Thyroid gland (tissue), 4 donors: ENCODE measurements at regions not wholly inside any gene's neighbourhood (a gene's known extent, or its start where the extent isn't known, plus 50 kb on each side); places are given as distances from the start of the nearest gene placed in this dataset.

ENCODE experiments used
- DNase-seq, 2 donors: peaks; one replicate each; pipeline ENCODE4 v3.0.0-alpha.2; 2019
- H3K27ac ChIP-seq, 3 donors: fragments of 200-600 bp; sonication (generic); 1 replicate in 2 of 3; 2 replicates in 1 of 3; pipeline ENCODE4 v1.5.1; 2016 to 2019; ENCODE audit warnings: mild to moderate bottlenecking in 1 of 3, moderate library complexity in 1 of 3
- H3K27me3 ChIP-seq: fragments of 200-600 bp; sonication (generic); one replicate; pipeline ENCODE4 v1.5.1; 2019
- H3K36me3 ChIP-seq, 2 donors: fragments of 200-600 bp; sonication (generic); one replicate each; pipeline ENCODE4 v1.5.1; 2016 to 2019
- H3K4me1 ChIP-seq, 2 donors: fragments of 200-600 bp; sonication (generic); one replicate each; pipeline ENCODE4 v1.5.1; 2017 to 2019
- H3K4me3 ChIP-seq, 3 donors: fragments of 200-600 bp; sonication (generic); replicated peaks in 1 of 3; 1 replicate in 2 of 3; 2 replicates in 1 of 3; pipeline ENCODE4 v1.5.1; 2016; ENCODE audit warnings: mild to moderate bottlenecking in 1 of 3
- H3K9me3 ChIP-seq: fragments of 200-600 bp; sonication (generic); one replicate; pipeline ENCODE4 v1.5.1; 2017
- POLR2A ChIP-seq, 2 donors: fragments of 450-650 bp; IDR thresholded peaks; one replicate each; pipeline ENCODE4 v1.6.1; 2017; ENCODE audit warnings: antibody characterized with exemption in 2 of 2, mild to moderate bottlenecking in 2 of 2, moderate library complexity in 1 of 2
- WGBS, 2 donors: methylation state at CpG; one replicate each; pipeline ENCODE4 v1.1.5; 2017; 5-methylcytosine and 5-hydroxymethylcytosine counted together
- intact Hi-C: fragments of 100-400 bp; cut with DNase I; formaldehyde crosslinking; loops from one replicate; pipeline ENCODE4 v1.15.1; 2023
- TF ChIP-seq, protein P1 (sequence below), 6 experiments: fragments of 200-600 bp in 3 of 6; fragments of 450-650 bp in 3 of 6; sonication (generic) in 3 of 6; IDR thresholded peaks; one replicate each; pipeline ENCODE4 v1.5.1; 2016 to 2019; ENCODE audit warnings: antibody characterized with exemption in 6 of 6, mild to moderate bottlenecking in 2 of 6, inconsistent platforms in 1 of 6, moderate library complexity in 1 of 6

DNA sequence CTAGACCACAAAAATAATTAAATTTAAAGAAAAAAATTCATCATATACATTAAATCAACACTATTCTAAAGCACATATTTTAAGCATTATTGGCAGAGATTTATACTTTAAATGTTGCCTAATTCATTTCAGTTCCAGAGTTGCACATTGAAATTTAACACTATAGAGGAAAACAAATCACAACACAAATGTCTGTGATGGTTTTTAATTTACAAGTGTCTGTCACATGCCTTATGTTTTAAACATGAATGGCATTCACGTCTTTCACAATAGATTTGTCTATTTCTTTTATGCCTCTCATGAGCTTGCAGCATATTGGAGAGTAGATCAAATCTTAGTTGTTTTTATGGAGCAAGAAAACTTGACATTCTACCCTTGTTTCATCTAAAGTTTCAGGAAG, 811.3 kb downstream of the NLGN4X start:
- H3K4me3 ChIP-seq, result no peak overlapping the region
- 62 to 76% methylated on average over 1 of the region's 1 CpG for WGBS, 2 donors
- no peaks in the 10 kb centered on the region for H3K27me3 ChIP-seq
- no peaks in the 10 kb centered on the region for H3K9me3 ChIP-seq
- TF ChIP-seq, protein P1, sequence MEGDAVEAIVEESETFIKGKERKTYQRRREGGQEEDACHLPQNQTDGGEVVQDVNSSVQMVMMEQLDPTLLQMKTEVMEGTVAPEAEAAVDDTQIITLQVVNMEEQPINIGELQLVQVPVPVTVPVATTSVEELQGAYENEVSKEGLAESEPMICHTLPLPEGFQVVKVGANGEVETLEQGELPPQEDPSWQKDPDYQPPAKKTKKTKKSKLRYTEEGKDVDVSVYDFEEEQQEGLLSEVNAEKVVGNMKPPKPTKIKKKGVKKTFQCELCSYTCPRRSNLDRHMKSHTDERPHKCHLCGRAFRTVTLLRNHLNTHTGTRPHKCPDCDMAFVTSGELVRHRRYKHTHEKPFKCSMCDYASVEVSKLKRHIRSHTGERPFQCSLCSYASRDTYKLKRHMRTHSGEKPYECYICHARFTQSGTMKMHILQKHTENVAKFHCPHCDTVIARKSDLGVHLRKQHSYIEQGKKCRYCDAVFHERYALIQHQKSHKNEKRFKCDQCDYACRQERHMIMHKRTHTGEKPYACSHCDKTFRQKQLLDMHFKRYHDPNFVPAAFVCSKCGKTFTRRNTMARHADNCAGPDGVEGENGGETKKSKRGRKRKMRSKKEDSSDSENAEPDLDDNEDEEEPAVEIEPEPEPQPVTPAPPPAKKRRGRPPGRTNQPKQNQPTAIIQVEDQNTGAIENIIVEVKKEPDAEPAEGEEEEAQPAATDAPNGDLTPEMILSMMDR (IDR thresholded peaks at IDR 0.05), result no peak
- TF ChIP-seq POLR2A (IDR thresholded peaks at IDR 0.05), result no peak
- H3K4me1 ChIP-seq, result no peaks in the 10 kb centered on the region
- no peak for DNase-seq
- intact Hi-C loops, result no loop called here
- H3K36me3 ChIP-seq, result no peaks in the 10 kb centered on the region
- H3K27ac ChIP-seq, result no peak overlapping the region

DNA sequence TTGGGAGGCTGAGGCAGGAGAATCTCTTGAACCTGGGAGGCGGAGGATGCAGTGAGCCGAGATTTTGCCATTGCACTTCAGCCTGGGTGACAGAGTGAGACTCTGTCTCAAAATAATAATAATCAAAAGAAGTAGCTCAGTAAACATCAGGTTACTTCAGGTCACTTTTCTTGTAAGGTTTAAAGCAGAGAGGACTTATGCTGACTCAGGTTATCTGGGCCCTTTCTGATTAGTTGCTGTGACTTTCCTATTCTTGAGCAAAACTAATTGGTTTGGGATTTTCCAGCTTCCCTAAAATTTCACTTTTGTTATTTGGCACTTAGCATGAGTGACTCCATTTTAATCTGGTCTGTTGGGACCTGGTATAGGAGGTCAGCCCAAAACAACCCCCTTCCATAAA, 812.9 kb downstream of the NLGN4X start:
- Histone ChIP-seq H3K4me3 (no peak overlapping the region), H3K4me1 (no peaks in the 10 kb centered on the region), H3K9me3 (no peaks in the 10 kb centered on the region), H3K27ac (no peak overlapping the region), H3K27me3 (no peaks in the 10 kb centered on the region), H3K36me3 (no peaks in the 10 kb centered on the region)
- 89 to 90% methylated on average over 2 of the region's 2 CpGs for WGBS, 2 donors
- TF ChIP-seq, protein P1 (IDR thresholded peaks at IDR 0.05), result no peak
- TF ChIP-seq POLR2A (IDR thresholded peaks at IDR 0.05), result no peak
- DNase-seq, result no peak
- intact Hi-C loops, result no loop called here

DNA sequence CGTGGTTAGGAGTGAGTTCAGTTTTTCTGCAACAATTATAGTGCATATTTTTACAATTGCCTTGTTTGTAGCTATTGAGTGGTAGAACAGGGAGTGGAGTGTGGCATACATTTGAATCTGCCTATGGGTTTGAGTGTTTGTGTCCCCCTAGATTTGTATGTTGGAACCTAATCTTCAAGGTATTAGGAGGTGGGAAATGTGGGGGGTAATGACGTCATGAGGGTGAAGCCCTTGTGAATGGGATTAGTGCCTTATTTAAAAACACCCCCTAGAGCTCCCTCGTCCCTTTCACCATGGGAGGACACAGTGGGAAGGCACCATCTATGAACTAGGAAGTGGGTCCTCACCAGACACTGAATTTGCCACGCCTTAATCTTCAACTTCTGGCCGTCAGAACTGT, 819.6 kb downstream of the NLGN4X start:
- no peak for DNase-seq
- H3K4me1 ChIP-seq, result no peaks in the 10 kb centered on the region
- no peaks in the 10 kb centered on the region for H3K27me3 ChIP-seq
- TF ChIP-seq, protein P1 (IDR thresholded peaks at IDR 0.05), result no peak
- TF ChIP-seq POLR2A (IDR thresholded peaks at IDR 0.05), result no peak
- no peaks in the 10 kb centered on the region for H3K36me3 ChIP-seq
- no peak overlapping the region for H3K4me3 ChIP-seq
- 72 to 79% methylated on average over 5 of the region's 5 CpGs for WGBS, 2 donors
- H3K27ac ChIP-seq, result no peak overlapping the region
- H3K9me3 ChIP-seq, result no peaks in the 10 kb centered on the region
- intact Hi-C loops, result no loop called here

DNA sequence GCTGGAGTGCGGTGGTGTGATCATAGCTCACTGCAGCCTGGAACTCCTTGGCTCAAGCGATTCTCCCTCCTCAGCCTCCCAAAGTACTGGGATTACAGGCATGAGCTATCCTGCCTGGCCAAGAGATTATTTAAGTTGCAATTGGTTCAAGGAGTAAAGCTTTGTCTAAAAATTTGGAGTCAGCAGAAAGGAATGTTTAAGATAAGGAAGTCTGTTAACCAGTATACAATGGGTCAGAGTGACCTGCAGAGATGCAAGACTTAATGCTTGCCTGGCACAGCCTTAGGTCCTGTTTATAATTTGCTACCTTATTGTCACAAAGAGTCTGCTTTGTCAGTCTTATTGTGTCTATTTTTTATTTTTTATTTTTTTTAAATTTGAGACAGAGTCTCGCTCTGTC, 826.2 kb downstream of the NLGN4X start:
- H3K27ac ChIP-seq, result no peak overlapping the region
- H3K4me3 ChIP-seq, result no peak overlapping the region
- no peaks in the 10 kb centered on the region for H3K9me3 ChIP-seq
- intact Hi-C loops, result no loop called here
- TF ChIP-seq POLR2A (IDR thresholded peaks at IDR 0.05), result no peak
- TF ChIP-seq, protein P1 (IDR thresholded peaks at IDR 0.05), result no peak
- DNase-seq, result no peak
- no peaks in the 10 kb centered on the region for H3K36me3 ChIP-seq
- H3K4me1 ChIP-seq, result no peaks in the 10 kb centered on the region
- H3K27me3 ChIP-seq, result no peaks in the 10 kb centered on the region
- WGBS, 2 donors, result 91 to 95% methylated on average over 2 to 3 of the region's 3 CpGs

DNA sequence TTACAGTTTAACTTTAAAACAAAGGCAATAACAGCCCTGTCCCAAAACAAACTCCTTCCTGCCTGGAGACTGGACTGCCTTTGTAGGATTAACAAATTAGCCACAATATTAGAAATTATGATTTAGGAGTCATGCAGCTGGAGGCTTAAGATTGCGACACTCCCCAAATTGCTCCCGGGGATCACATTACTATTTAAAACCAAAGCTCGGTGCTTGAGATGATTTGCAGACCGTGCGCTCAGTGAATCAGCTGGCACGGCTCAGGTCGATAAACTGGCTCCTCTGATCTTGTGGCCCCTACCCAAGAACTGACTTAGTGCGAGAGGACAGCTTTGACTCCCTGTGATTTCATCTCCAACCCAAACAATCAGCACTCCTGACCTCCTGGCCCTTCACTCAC, 829.3 kb downstream of the NLGN4X start:
- no peaks in the 10 kb centered on the region for H3K27me3 ChIP-seq
- H3K36me3 ChIP-seq, result no peaks in the 10 kb centered on the region
- intact Hi-C loops, result no loop called here
- no peaks in the 10 kb centered on the region for H3K4me1 ChIP-seq
- no peak overlapping the region for H3K27ac ChIP-seq
- no peaks in the 10 kb centered on the region for H3K9me3 ChIP-seq
- 74 to 86% methylated on average over 8 of the region's 8 CpGs for WGBS, 2 donors
- DNase-seq, result no peak
- H3K4me3 ChIP-seq, result no peak overlapping the region
- TF ChIP-seq, protein P1 (IDR thresholded peaks at IDR 0.05), result no peak
- no peak for TF ChIP-seq POLR2A (IDR thresholded peaks at IDR 0.05)
